ENCODE measurements at regions not wholly inside any gene's neighbourhood (a gene's known extent, or its start where the extent isn't known, plus 50 kb on each side); places are given as distances from the start of the nearest gene placed in this dataset.

DNA sequence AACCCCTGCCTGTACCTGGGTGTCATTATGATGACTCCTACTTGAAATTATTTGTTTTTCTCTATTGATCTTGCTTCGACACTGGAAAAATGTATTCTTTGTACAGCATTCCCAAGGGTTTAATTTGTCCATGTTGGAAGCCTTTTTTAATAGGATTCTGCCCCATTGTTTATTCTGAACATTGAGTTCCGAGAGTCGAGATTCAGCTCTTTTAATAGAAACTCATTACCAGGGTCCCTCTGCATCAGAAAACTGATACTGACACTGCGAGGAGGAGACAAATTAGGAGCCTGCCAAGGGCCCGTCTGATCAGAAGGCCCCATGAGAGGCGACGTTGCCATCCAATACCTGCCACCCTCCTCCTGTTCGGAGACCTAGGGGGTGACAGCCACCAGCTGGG lies 260.5 kb upstream of the ZMIZ1 start:
- TF ChIP-seq, protein P1, sequence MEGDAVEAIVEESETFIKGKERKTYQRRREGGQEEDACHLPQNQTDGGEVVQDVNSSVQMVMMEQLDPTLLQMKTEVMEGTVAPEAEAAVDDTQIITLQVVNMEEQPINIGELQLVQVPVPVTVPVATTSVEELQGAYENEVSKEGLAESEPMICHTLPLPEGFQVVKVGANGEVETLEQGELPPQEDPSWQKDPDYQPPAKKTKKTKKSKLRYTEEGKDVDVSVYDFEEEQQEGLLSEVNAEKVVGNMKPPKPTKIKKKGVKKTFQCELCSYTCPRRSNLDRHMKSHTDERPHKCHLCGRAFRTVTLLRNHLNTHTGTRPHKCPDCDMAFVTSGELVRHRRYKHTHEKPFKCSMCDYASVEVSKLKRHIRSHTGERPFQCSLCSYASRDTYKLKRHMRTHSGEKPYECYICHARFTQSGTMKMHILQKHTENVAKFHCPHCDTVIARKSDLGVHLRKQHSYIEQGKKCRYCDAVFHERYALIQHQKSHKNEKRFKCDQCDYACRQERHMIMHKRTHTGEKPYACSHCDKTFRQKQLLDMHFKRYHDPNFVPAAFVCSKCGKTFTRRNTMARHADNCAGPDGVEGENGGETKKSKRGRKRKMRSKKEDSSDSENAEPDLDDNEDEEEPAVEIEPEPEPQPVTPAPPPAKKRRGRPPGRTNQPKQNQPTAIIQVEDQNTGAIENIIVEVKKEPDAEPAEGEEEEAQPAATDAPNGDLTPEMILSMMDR (IDR thresholded peaks at IDR 0.05; ENCODE audit: insufficient read depth, low read depth, low read length): no peak
- DNase-seq (ENCODE audit: low read depth): no peak
- H3K4me3 ChIP-seq (ENCODE audit: low read depth, low read length): no peak overlapping the region

DNA sequence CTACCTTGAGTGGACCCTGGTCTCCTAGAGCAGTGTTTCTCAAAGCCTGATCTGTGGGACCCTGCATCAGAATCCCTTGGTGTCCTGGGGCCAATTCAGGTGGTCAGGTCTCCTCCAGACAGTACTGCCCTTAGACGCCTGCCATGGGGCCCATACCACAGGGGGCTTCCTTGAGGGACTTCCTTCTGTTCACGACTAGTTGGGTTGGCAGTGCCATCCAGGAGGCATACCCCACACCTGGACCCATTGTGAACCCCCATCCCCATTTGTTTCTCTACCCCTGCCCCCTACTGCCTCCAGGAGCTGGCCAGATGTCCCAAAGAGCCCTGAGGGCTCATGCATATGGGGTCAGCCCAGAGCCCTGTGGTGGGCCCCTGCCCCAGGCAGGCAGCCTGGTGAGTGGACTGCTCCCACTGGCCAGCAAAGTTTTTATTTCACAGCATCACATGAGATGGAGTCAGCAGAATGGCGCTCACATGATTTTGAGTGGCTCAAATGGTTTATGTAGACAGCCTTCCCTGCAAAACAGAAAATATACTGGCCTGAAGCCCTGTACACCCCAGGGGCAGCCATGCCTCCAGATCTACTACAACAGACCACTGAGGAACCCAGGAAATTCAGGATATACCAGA lies 259.9 kb upstream of the ZMIZ1 start:
- no peak overlapping the region for H3K4me3 ChIP-seq (ENCODE audit: low read depth, low read length)
- no peak for DNase-seq (ENCODE audit: low read depth)
- TF ChIP-seq, protein P1 (IDR thresholded peaks at IDR 0.05; ENCODE audit: insufficient read depth, low read depth, low read length): no peak

DNA sequence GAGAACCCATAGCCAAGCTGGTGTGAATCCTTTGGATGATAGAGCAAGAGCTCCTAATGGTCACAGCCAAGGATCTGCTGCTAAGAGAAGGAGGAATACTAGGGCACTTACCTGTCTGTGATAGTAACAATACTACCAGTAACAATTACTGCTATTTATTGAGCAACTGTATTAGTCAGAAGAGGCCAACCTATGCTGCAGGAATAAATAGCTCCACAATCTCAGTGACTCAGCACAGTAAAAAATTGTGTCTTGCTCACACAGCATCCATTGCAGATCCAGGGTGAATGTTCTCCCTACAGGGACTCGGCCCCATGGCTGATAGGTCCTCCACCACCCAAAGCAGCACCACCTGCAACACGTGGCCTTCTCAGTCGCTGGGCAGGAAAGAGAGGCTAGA lies 257.6 kb upstream of the ZMIZ1 start:
- TF ChIP-seq, protein P1 (IDR thresholded peaks at IDR 0.05; ENCODE audit: insufficient read depth, low read depth, low read length): no peak
- no peak for DNase-seq (ENCODE audit: low read depth)
- no peak overlapping the region for H3K4me3 ChIP-seq (ENCODE audit: low read depth, low read length)

DNA sequence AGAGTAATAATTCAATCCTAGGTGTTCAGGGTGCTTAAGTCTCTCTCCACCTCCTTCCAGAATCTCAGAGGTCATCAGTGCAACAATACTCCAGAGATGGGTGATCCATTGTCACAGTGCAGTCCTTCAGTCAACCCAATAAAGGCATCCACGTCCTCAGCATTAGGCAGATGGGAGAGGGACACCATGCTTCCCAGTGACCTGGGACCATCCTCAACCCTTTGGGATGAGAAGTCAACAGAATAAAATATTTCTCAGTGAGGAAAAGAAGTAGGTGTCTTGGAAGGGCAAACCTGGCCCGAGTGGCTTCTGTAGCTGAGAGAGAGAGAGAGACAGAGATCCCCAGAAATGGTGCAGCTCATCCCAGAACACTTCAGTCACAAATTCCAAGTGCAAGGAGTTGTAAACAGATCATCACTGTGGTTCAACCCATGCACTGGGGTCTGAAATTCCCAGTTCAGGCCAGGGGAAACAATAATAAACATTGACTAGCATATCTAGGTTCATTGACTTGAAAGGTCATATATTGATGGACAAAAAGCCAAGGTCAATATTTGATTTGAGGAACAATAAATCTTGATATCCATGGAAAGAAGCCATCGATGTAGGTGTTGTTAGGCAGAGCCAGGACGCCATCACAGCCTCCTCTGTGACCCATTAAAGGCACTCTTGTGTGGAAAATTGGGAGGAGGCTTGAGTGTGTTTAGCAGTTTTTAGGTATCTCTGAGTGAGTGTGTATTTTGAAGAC lies 256.0 kb upstream of the ZMIZ1 start:
- TF ChIP-seq, protein P1 (IDR thresholded peaks at IDR 0.05; ENCODE audit: insufficient read depth, low read depth, low read length): no peak
- H3K4me3 ChIP-seq (ENCODE audit: low read depth, low read length): no peak overlapping the region
- DNase-seq (ENCODE audit: low read depth): no peak

DNA sequence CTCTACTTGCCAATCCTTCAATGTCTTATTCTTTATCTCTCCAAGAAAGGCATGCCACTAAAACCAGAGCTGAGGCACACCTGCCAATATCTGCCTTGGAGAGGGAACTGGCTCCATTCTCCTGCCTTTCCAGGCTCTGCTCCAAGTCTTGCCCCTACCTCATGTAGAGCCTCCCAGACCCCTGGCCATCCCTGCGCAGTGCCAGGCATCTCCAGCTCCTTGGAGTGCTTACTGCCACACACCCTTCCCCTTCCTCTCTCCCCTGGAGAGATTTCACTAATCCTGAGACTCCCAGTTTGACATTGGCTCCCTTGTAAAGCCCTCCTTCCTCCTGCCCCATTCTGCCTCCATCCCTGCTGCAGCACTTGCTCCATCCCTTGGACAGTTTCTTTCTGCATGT lies 255.2 kb upstream of the ZMIZ1 start:
- TF ChIP-seq, protein P1 (IDR thresholded peaks at IDR 0.05; ENCODE audit: insufficient read depth, low read depth, low read length): no peak
- H3K4me3 ChIP-seq (ENCODE audit: low read depth, low read length): no peak overlapping the region
- DNase-seq (ENCODE audit: low read depth): no peak

DNA sequence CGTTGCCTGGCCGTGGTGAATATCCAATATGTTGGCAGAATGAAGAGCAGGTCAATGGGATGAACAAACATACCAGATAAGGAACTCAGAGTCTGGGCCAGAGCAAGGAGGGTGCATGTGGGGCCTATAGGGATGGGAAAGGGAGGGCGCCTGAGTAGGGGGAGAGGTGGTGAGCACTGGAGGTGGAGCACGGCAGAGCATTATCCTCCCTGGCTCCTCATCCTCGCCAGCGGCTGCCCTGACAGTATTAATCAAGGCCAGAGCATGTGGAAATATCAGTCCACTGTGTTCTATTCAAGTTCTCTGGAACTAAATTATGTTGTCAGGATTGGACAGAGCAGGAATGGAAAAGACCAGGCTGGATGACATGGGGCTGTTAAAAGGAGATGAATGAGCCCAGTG lies 254.8 kb upstream of the ZMIZ1 start:
- no peak overlapping the region for H3K4me3 ChIP-seq (ENCODE audit: low read depth, low read length)
- DNase-seq (ENCODE audit: low read depth): no peak
- TF ChIP-seq, protein P1 (IDR thresholded peaks at IDR 0.05; ENCODE audit: insufficient read depth, low read depth, low read length): no peak

Data from fibroblast of villous mesenchyme (primary cell).